Caco-2 (cell line): ENCODE measurements at regions not wholly inside any gene's neighbourhood (a gene's known extent, or its start where the extent isn't known, plus 50 kb on each side); places are given as distances from the start of the nearest gene placed in this dataset.

ENCODE experiments used
- BruUV-seq: library from RNA; stranded (reverse); fragments of 400-500 nt; replicated peaks from 2 replicates; lab custom pipeline; 2021; lab: Mats Ljungman, UMichigan
- CTCF ChIA-PET: fragments of 300-600 bp; sonication (Branson Sonifier 250); formaldehyde crosslinking; loops from one replicate; lab custom pipeline; 2022; ENCODE audit warnings: antibody characterized with exemption; lab: Charles Lee
- POLR2A ChIA-PET: fragments of 300-600 bp; sonication (Branson Sonifier 250); formaldehyde crosslinking; loops from one replicate; lab custom pipeline; 2022; ENCODE audit warnings: antibody characterized with exemption; lab: Charles Lee
- DNase-seq, 2 experiments: peaks; one replicate each; pipeline versions ENCODE4 v3.0.0 to v3.0.0-alpha.2; 2020 to 2022
- H3K27me3 ChIP-seq: replicated peaks from 2 replicates; pipeline ENCODE4 v1.6.0; 2011; ENCODE audit warnings: low read length; ENCODE audit not compliant: control insufficient read depth, insufficient read depth
- H3K36me3 ChIP-seq: 2 replicates; pipeline ENCODE4 v1.5.1; 2011; ENCODE audit warnings: low read length; ENCODE audit not compliant: control insufficient read depth, insufficient read depth
- H3K4me1 ChIP-seq: fragments of 250-450 bp; sonication (Bioruptor Pico); 2 replicates; pipeline ENCODE4 v1.5.1; 2020; ENCODE audit warnings: mild to moderate bottlenecking
- H3K4me3 ChIP-seq: 2 replicates; pipeline ENCODE4 v1.5.1; 2011; ENCODE audit warnings: low read depth, mild to moderate bottlenecking, control low read depth, low read length
- H3K9me3 ChIP-seq: fragments of 250-450 bp; sonication (Bioruptor Pico); 2 replicates; pipeline ENCODE4 v1.5.1; 2020; ENCODE audit warnings: mild to moderate bottlenecking, moderate library complexity
- H3K27ac Mint-ChIP-seq: one replicate; pipeline ENCODE4 v1.8.0; 2022; ENCODE audit warnings: mixed read lengths; ENCODE audit not compliant: unreplicated experiment
- H3K27me3 Mint-ChIP-seq: one replicate; pipeline ENCODE4 v1.8.0; 2022; ENCODE audit warnings: mixed read lengths; ENCODE audit not compliant: insufficient read depth, unreplicated experiment
- H3K36me3 Mint-ChIP-seq: one replicate; pipeline ENCODE4 v1.8.0; 2022; ENCODE audit warnings: mild to moderate bottlenecking, mixed read lengths; ENCODE audit not compliant: insufficient read depth, unreplicated experiment
- H3K4me1 Mint-ChIP-seq: one replicate; pipeline ENCODE4 v1.8.0; 2022; ENCODE audit warnings: low read depth, mixed read lengths; ENCODE audit not compliant: unreplicated experiment
- H3K4me3 Mint-ChIP-seq: one replicate; pipeline ENCODE4 v1.8.0; 2022; ENCODE audit warnings: mild to moderate bottlenecking, moderate library complexity, mixed read lengths; ENCODE audit not compliant: unreplicated experiment
- H3K9me3 Mint-ChIP-seq: one replicate; pipeline ENCODE4 v1.8.0; 2022; ENCODE audit warnings: mixed read lengths; ENCODE audit not compliant: unreplicated experiment
- intact Hi-C: fragments of 100-400 bp; cut with micrococcal nuclease; formaldehyde crosslinking; loops from one replicate; pipeline ENCODE4 v1.10.0; 2022; ENCODE audit not compliant: unreplicated experiment
- TF ChIP-seq, protein P1 (sequence below), 2 experiments: fragments of 200-600 bp in 1 of 2; IDR thresholded peaks; 1 replicate in 1 of 2; 2 replicates in 1 of 2; pipeline versions ENCODE4 v1.5.1 to v1.8.0; 2011 to 2022; ENCODE audit warnings: antibody characterized with exemption in 1 of 2, control low read depth in 1 of 2, inconsistent platforms in 1 of 2, low read depth in 1 of 2, low read length in 1 of 2, mild to moderate bottlenecking in 1 of 2, moderate library complexity in 1 of 2; ENCODE audit not compliant: insufficient read depth in 1 of 2, severe bottlenecking in 1 of 2, unreplicated experiment in 1 of 2

DNA sequence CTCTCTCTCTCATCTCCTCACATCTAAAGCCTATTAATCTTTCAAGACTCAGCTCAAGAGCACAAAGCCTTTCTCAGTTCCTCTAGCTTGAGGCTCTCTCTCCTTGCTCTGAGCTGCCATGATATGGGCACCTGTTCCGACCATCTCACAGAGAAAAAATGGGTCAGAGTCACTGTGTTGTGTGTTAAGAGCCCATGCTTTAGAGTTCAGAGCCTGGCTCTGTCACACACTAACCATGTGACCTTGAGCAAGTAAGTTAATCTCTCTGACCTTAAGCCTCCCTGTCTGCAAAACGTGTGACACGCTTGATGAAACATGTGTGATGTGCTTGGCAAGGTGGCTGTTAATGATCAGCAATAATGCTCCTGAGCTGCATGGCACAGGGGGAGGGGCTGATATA, 245.2 kb downstream of the DLEU7 start:
- BruUV-seq: no TSS peak
- ChIA-PET POLR2A (no interaction called here), CTCF (no interaction called here)
- Mint-ChIP-seq H3K9me3 (no peaks in the 10 kb centered on the region), H3K36me3 (no peaks in the 10 kb centered on the region), H3K4me1 (peaks cover 6% of the 10 kb centered on the region), H3K27me3 (no peaks in the 10 kb centered on the region), H3K4me3 (no peak overlapping the region), H3K27ac (no peak overlapping the region)
- Histone ChIP-seq H3K4me1 (peaks cover 4% of the 10 kb centered on the region; the same call in 1 of the 2 replicates), H3K27me3 (no peaks in the 10 kb centered on the region), H3K9me3 (no peaks in the 10 kb centered on the region), H3K36me3 (no peaks in the 10 kb centered on the region), H3K4me3 (no peak overlapping the region)
- intact Hi-C loops: no loop called here
- TF ChIP-seq, protein P1, sequence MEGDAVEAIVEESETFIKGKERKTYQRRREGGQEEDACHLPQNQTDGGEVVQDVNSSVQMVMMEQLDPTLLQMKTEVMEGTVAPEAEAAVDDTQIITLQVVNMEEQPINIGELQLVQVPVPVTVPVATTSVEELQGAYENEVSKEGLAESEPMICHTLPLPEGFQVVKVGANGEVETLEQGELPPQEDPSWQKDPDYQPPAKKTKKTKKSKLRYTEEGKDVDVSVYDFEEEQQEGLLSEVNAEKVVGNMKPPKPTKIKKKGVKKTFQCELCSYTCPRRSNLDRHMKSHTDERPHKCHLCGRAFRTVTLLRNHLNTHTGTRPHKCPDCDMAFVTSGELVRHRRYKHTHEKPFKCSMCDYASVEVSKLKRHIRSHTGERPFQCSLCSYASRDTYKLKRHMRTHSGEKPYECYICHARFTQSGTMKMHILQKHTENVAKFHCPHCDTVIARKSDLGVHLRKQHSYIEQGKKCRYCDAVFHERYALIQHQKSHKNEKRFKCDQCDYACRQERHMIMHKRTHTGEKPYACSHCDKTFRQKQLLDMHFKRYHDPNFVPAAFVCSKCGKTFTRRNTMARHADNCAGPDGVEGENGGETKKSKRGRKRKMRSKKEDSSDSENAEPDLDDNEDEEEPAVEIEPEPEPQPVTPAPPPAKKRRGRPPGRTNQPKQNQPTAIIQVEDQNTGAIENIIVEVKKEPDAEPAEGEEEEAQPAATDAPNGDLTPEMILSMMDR (IDR thresholded peaks at IDR 0.05; ENCODE audit: insufficient read depth in 1 of 2, low read depth in 1 of 2, low read length in 1 of 2, severe bottlenecking in 1 of 2, unreplicated experiment in 1 of 2): no peak
- DNase-seq: no peak

DNA sequence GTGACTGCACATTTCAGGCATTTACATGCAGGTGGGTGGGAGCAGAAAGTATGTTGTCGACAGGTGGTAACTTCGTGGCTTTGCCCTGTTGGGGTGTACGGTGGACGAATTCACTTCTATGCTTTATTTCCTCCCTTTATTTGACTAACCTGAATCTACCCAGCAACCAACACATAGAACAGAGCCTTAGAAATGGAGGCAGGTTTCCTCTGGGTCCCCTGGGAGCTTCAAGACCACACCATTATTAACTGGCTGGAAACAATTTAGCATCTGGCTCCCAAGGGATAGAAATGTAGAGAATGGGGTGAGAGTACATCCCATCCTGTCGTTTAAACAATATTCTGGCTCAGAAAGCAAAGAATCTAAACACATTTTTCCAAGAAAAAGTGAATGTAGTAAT, 244.4 kb downstream of the DLEU7 start:
- H3K27me3 Mint-ChIP-seq: no peaks in the 10 kb centered on the region
- H3K27ac Mint-ChIP-seq: no peak overlapping the region
- CTCF ChIA-PET: no interaction called here
- Histone ChIP-seq H3K36me3 (no peaks in the 10 kb centered on the region), H3K27me3 (no peaks in the 10 kb centered on the region), H3K4me3 (no peak overlapping the region), H3K4me1 (peaks cover 4% of the 10 kb centered on the region; the same call in 1 of the 2 replicates), H3K9me3 (no peaks in the 10 kb centered on the region)
- no peaks in the 10 kb centered on the region for H3K36me3 Mint-ChIP-seq
- H3K4me3 Mint-ChIP-seq: no peak overlapping the region
- intact Hi-C loops: no loop called here
- H3K9me3 Mint-ChIP-seq: no peaks in the 10 kb centered on the region
- TF ChIP-seq, protein P1 (IDR thresholded peaks at IDR 0.05; ENCODE audit: insufficient read depth in 1 of 2, low read depth in 1 of 2, low read length in 1 of 2, severe bottlenecking in 1 of 2, unreplicated experiment in 1 of 2): no peak
- BruUV-seq: no TSS peak
- POLR2A ChIA-PET: interaction anchor here (0.6 kb wide), 2 partner anchors 123 to 516 kb away, joined by 3 to 5 read pairs; no protein-coding TSS in a partner anchor
- DNase-seq: no peak
- H3K4me1 Mint-ChIP-seq: peaks cover 6% of the 10 kb centered on the region

DNA sequence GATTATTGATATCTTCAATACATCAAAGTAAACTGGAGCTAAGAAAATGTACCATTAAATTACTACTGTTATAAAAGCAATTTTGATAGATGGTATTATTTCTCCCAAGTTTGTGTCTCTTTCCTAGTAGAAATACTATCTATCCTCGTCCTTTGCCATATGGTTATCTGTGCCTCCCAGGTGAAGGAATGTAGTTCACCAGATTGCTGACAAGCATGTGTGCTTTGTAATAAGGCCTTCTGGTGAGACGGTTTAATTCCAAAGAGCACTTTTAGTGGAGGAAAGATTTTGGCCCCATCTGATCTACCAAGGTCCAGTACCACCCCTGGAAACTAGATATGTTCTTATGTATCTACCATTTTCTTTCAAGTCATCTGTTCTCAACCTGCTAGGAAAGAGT, 243.6 kb downstream of the DLEU7 start:
- Mint-ChIP-seq H3K4me3 (no peak overlapping the region), H3K9me3 (no peaks in the 10 kb centered on the region), H3K4me1 (peaks cover 6% of the 10 kb centered on the region), H3K27ac (no peak overlapping the region), H3K27me3 (no peaks in the 10 kb centered on the region), H3K36me3 (no peaks in the 10 kb centered on the region)
- TF ChIP-seq, protein P1 (IDR thresholded peaks at IDR 0.05; ENCODE audit: insufficient read depth in 1 of 2, low read depth in 1 of 2, low read length in 1 of 2, severe bottlenecking in 1 of 2, unreplicated experiment in 1 of 2): no peak
- CTCF ChIA-PET: no interaction called here
- H3K36me3 ChIP-seq: no peaks in the 10 kb centered on the region
- H3K27me3 ChIP-seq: no peaks in the 10 kb centered on the region
- POLR2A ChIA-PET: interaction anchor here (0.6 kb wide), 2 partner anchors 124 to 517 kb away, joined by 3 to 5 read pairs; no protein-coding TSS in a partner anchor
- intact Hi-C loops: no loop called here
- H3K9me3 ChIP-seq: no peaks in the 10 kb centered on the region
- no TSS peak for BruUV-seq
- H3K4me1 ChIP-seq: no peaks in the 10 kb centered on the region; the same call in 1 of the 2 replicates
- H3K4me3 ChIP-seq: no peak overlapping the region
- DNase-seq: no peak
